DOHH2 (cell line): ENCODE measurements at regions not wholly inside any gene's neighbourhood (a gene's known extent, or its start where the extent isn't known, plus 50 kb on each side); places are given as distances from the start of the nearest gene placed in this dataset.

Experiments
- CTCF ChIP-seq: fragments of 200-600 bp; sonication (generic); IDR thresholded peaks from one replicate; pipeline ENCODE4 v1.5.1; 2014; ENCODE audit warnings: antibody characterized with exemption, mild to moderate bottlenecking, low read depth, low read length; ENCODE audit not compliant: poor library complexity, severe bottlenecking
- EZH2phosphoT487 ChIP-seq: fragments of 200-600 bp; sonication (generic); IDR thresholded peaks from 2 replicates; pipeline ENCODE4 v1.6.1; 2017; ENCODE audit warnings: borderline replicate concordance, mild to moderate bottlenecking, antibody characterized with exemption, low read length, moderate library complexity, mixed read lengths

DNA sequence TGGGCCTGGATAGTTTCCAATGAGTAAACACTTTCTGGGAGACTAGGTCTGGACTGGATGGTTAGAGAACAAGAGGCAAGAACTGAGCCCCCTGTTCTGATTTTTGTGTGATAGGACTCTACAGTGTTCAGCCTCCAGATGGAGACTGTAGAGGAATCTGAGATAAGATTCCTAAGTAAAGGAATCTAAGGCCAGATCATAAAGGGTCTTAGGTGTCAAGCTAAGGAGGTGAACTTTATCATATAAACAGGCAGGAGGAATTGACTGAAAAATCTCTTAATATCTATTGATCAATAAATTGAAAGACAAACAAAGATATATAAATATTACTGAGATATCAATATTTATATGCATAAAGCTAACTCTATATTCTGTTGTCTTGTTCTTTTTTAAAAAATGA is 449.1 kb upstream of the DAB1 start:
- TF ChIP-seq CTCF, result no peak
- no peak for TF ChIP-seq EZH2phosphoT487
